IMR-90 (cell line): ENCODE measurements at regions not wholly inside any gene's neighbourhood (a gene's known extent, or its start where the extent isn't known, plus 50 kb on each side); places are given as distances from the start of the nearest gene placed in this dataset.

Source experiments
- ATAC-seq: fragments of 200-7000 bp; cut with Tn5 transposase; 2 replicates; pipeline ENCODE4 v1.9.1; 2020; ENCODE audit warnings: low read depth, mild to moderate bottlenecking, moderate library complexity
- BruUV-seq: library from RNA; stranded (reverse); fragments of 400-500 nt; replicated peaks from 2 replicates; lab custom pipeline; 2021; lab: Mats Ljungman, UMichigan
- CTCF ChIA-PET: fragments of 300-600 bp; formaldehyde crosslinking; extraction: SDS; loops from one replicate; lab custom pipeline; 2021; ENCODE audit warnings: antibody characterized with exemption; lab: Yijun Ruan, JAX
- POLR2A ChIA-PET: fragments of 300-600 bp; sonication (Branson Sonifier 250); formaldehyde crosslinking; loops from one replicate; lab custom pipeline; 2022; ENCODE audit warnings: antibody characterized with exemption; ENCODE audit not compliant: unreplicated experiment; lab: Charles Lee
- DNase-seq: peaks from one replicate; pipeline ENCODE4 v3.0.0; 2013
- H2AFZ ChIP-seq: replicated peaks from 2 replicates; pipeline ENCODE3; 2013; ENCODE audit warnings: low read length, mild to moderate bottlenecking; ENCODE audit not compliant: poor library complexity
- H2AK5ac ChIP-seq: 2 replicates; pipeline ENCODE4 v1.6.1; 2013; ENCODE audit warnings: low read depth, low read length, inconsistent platforms
- H2AK9ac ChIP-seq: replicated peaks from 2 replicates; pipeline ENCODE3; 2013; ENCODE audit warnings: mild to moderate bottlenecking, low read depth, low read length, moderate library complexity; ENCODE audit not compliant: poor library complexity
- H2BK120ac ChIP-seq: 2 replicates; pipeline ENCODE4 v1.6.1; 2013; ENCODE audit warnings: low read depth, low read length, inconsistent platforms
- H2BK15ac ChIP-seq: 3 replicates; pipeline ENCODE4 v1.6.1; 2013; ENCODE audit warnings: low read depth, low read length, inconsistent platforms
- H2BK20ac ChIP-seq: 2 replicates; pipeline ENCODE4 v1.6.1; 2013; ENCODE audit warnings: low read depth, mild to moderate bottlenecking, inconsistent platforms, low read length, moderate library complexity
- H2BK5ac ChIP-seq: 2 replicates; pipeline ENCODE4 v1.6.1; 2013; ENCODE audit warnings: mild to moderate bottlenecking, low read depth, low read length, inconsistent platforms; ENCODE audit not compliant: poor library complexity, severe bottlenecking
- H3K14ac ChIP-seq: replicated peaks from 2 replicates; pipeline ENCODE4 v1.6.1; 2013; ENCODE audit warnings: low read depth, low read length, inconsistent platforms
- H3K18ac ChIP-seq: 2 replicates; pipeline ENCODE4 v1.6.1; 2013; ENCODE audit warnings: low read depth, low read length, control low read depth
- H3K23ac ChIP-seq: 2 replicates; pipeline ENCODE4 v1.6.1; 2013; ENCODE audit warnings: low read depth, low read length, inconsistent platforms
- H3K27ac ChIP-seq: 2 replicates; pipeline ENCODE4 v1.5.1; 2013; ENCODE audit warnings: mild to moderate bottlenecking, control low read depth, low read length; ENCODE audit not compliant: insufficient read depth
- H3K27me3 ChIP-seq: 2 replicates; pipeline ENCODE4 v1.6.1; 2013; ENCODE audit warnings: low read length; ENCODE audit not compliant: control insufficient read depth, insufficient read depth
- H3K36me3 ChIP-seq: 2 replicates; pipeline ENCODE4 v1.6.1; 2013; ENCODE audit warnings: low read length, mixed read lengths; ENCODE audit not compliant: control insufficient read depth, insufficient read depth
- H3K4ac ChIP-seq: 2 replicates; pipeline ENCODE4 v1.6.1; 2013; ENCODE audit warnings: low read depth, low read length, inconsistent platforms
- H3K4me1 ChIP-seq: 2 replicates; pipeline ENCODE4 v1.6.1; 2013; ENCODE audit warnings: low read length, mixed read lengths; ENCODE audit not compliant: control insufficient read depth, insufficient read depth
- H3K4me2 ChIP-seq: 2 replicates; pipeline ENCODE4 v1.6.1; 2013; ENCODE audit warnings: low read depth, mild to moderate bottlenecking, control low read depth, low read length, moderate library complexity
- H3K4me3 ChIP-seq: 2 replicates; pipeline ENCODE4 v1.5.1; 2013; ENCODE audit warnings: low read depth, mild to moderate bottlenecking, control low read depth, low read length, moderate library complexity; ENCODE audit not compliant: insufficient read depth
- H3K56ac ChIP-seq: 2 replicates; pipeline ENCODE4 v1.6.1; 2013; ENCODE audit warnings: low read length, inconsistent platforms; ENCODE audit not compliant: insufficient read depth; ENCODE audit errors: extremely low read depth
- H3K79me1 ChIP-seq, 2 experiments: 2 replicates each; pipeline ENCODE4 v1.6.1; 2013; ENCODE audit warnings: low read length in 2 of 2, inconsistent platforms in 1 of 2, low read depth in 1 of 2
- H3K9ac ChIP-seq: 2 replicates; pipeline ENCODE4 v1.6.1; 2013; ENCODE audit warnings: low read depth, low read length, control low read depth
- H3K9me1 ChIP-seq: 2 replicates; pipeline ENCODE4 v1.6.1; 2013; ENCODE audit warnings: low read length, inconsistent platforms; ENCODE audit not compliant: insufficient read depth
- H3K9me3 ChIP-seq: 2 replicates; pipeline ENCODE4 v1.6.1; 2013; ENCODE audit warnings: low read length; ENCODE audit not compliant: control insufficient read depth, insufficient read depth
- H4K20me1 ChIP-seq: 2 replicates; pipeline ENCODE4 v1.6.1; 2013; ENCODE audit warnings: low read length, inconsistent platforms; ENCODE audit not compliant: insufficient read depth
- H4K5ac ChIP-seq: 2 replicates; pipeline ENCODE4 v1.6.1; 2013; ENCODE audit warnings: mild to moderate bottlenecking, low read depth, low read length, control low read depth
- H4K8ac ChIP-seq, 2 experiments: 2 replicates each; pipeline ENCODE4 v1.6.1; 2013; ENCODE audit warnings: low read depth in 2 of 2, low read length in 2 of 2, control low read depth in 1 of 2, inconsistent platforms in 1 of 2
- H4K91ac ChIP-seq: 2 replicates; pipeline ENCODE4 v1.6.1; 2013; ENCODE audit warnings: low read depth, low read length, inconsistent platforms; ENCODE audit not compliant: insufficient read depth
- BHLHE40 ChIP-seq: fragments of 150-350 bp; IDR thresholded peaks from 2 replicates; pipeline ENCODE4 v1.6.1; 2016; ENCODE audit warnings: mild to moderate bottlenecking, low read depth, low read length
- CEBPB ChIP-seq: IDR thresholded peaks from 2 replicates; pipeline ENCODE4 v1.6.1; 2012; ENCODE audit warnings: low read depth, low read length, improper control_type of control experiment
- CHD1 ChIP-seq: IDR thresholded peaks from 2 replicates; pipeline ENCODE4 v1.6.1; 2012; ENCODE audit warnings: low read depth, low read length, improper control_type of control experiment
- CTCF ChIP-seq: conservative IDR thresholded peaks from 2 replicates; pipeline ENCODE4 v1.5.1; 2012; ENCODE audit warnings: mild to moderate bottlenecking, low read depth, low read length, improper control_type of control experiment
- ELK1 ChIP-seq: fragments of 150-350 bp; IDR thresholded peaks from 2 replicates; pipeline ENCODE4 v1.6.1; 2016; ENCODE audit warnings: low read depth, mild to moderate bottlenecking, low read length, moderate library complexity, borderline replicate concordance
- FOS ChIP-seq: fragments of 150-350 bp; IDR thresholded peaks from 2 replicates; pipeline ENCODE4 v1.6.1; 2016; ENCODE audit warnings: low read depth, low read length
- MAFK ChIP-seq: IDR thresholded peaks from 2 replicates; pipeline ENCODE4 v1.6.1; 2012; ENCODE audit warnings: low read depth, low read length, improper control_type of control experiment
- MAZ ChIP-seq: IDR thresholded peaks from 2 replicates; pipeline ENCODE4 v1.6.1; 2012; ENCODE audit warnings: low read depth, mild to moderate bottlenecking, low read length, improper control_type of control experiment, moderate library complexity, borderline replicate concordance
- MXI1 ChIP-seq: IDR thresholded peaks from 2 replicates; pipeline ENCODE4 v1.6.1; 2012; ENCODE audit warnings: low read depth, mild to moderate bottlenecking, low read length, moderate library complexity, borderline replicate concordance
- NFE2L2 ChIP-seq: fragments of 150-350 bp; IDR thresholded peaks from 2 replicates; pipeline ENCODE4 v1.6.1; 2016; ENCODE audit warnings: low read depth, mild to moderate bottlenecking, low read length
- POLR2A ChIP-seq: IDR thresholded peaks from 2 replicates; pipeline ENCODE4 v1.6.1; 2012; ENCODE audit warnings: mild to moderate bottlenecking, low read depth, low read length
- RAD21 ChIP-seq: IDR thresholded peaks from 2 replicates; pipeline ENCODE4 v1.6.1; 2012; ENCODE audit warnings: low read length, improper control_type of control experiment
- RCOR1 ChIP-seq: IDR thresholded peaks from 2 replicates; pipeline ENCODE4 v1.6.1; 2012; ENCODE audit warnings: mild to moderate bottlenecking, low read length, improper control_type of control experiment; ENCODE audit not compliant: insufficient replicate concordance
- RFX5 ChIP-seq: IDR thresholded peaks from 2 replicates; pipeline ENCODE4 v1.8.0; 2012; ENCODE audit warnings: low read depth, mild to moderate bottlenecking, low read length, moderate library complexity
- SMC3 ChIP-seq: fragments of 150-350 bp; IDR thresholded peaks from 2 replicates; pipeline ENCODE4 v1.6.1; 2016; ENCODE audit warnings: low read depth, mild to moderate bottlenecking, antibody characterized with exemption, low read length, moderate library complexity
- USF2 ChIP-seq: fragments of 150-350 bp; IDR thresholded peaks from 2 replicates; pipeline ENCODE4 v1.6.1; 2017; ENCODE audit warnings: mild to moderate bottlenecking, antibody characterized with exemption, low read length, low read depth
- WGBS, 2 experiments: methylation state at CpG; one replicate each; pipeline versions ENCODE4 v1.1.5 to v1.1.7; 2013; ENCODE audit warnings: missing lambda C conversion rate in 2 of 2; ENCODE audit not compliant: insufficient read length in 1 of 2; ENCODE audit errors: extremely low coverage in 2 of 2; 5-methylcytosine and 5-hydroxymethylcytosine counted together
- dilution Hi-C: fragments of 300-500 bp; cut with HindIII; formaldehyde crosslinking; loops from one replicate; pipeline ENCODE4 v1.14.3; 2018; ENCODE audit warnings: low sequenced_read_pairs; ENCODE audit not compliant: unreplicated experiment
- in situ Hi-C: fragments of 300-500 bp; cut with MboI; formaldehyde crosslinking; loops from 3 replicates; pipeline ENCODE4 v1.14.3; 2019; ENCODE audit warnings: low sequenced_read_pairs, inconsistent platforms, mixed read lengths
- intact Hi-C: fragments of 100-400 bp; cut with micrococcal nuclease; formaldehyde crosslinking; loops from 2 replicates; pipeline ENCODE4 v1.10.0; 2022

GRCh38 chr5:2133080-2133479 lies 250.4 kb upstream of the IRX4 start:
- H3K36me3 ChIP-seq: no peaks in the 10 kb centered on the region
- H4K5ac ChIP-seq: no peak overlapping the region
- ChIA-PET POLR2A (no interaction called here), CTCF (no interaction called here)
- no peak overlapping the region for H2BK20ac ChIP-seq
- no peak overlapping the region for H3K27ac ChIP-seq
- no peak overlapping the region for H2AFZ ChIP-seq
- ATAC-seq (no peak), DNase-seq (no peak)
- H3K4me1 ChIP-seq: no peaks in the 10 kb centered on the region
- H2BK120ac ChIP-seq: no peak overlapping the region
- H3K18ac ChIP-seq: no peak overlapping the region
- no peak overlapping the region for H3K56ac ChIP-seq
- H4K91ac ChIP-seq: no peak overlapping the region
- dilution Hi-C loops: no loop called here
- H2BK15ac ChIP-seq: no peak overlapping the region
- no peaks in the 10 kb centered on the region for H3K27me3 ChIP-seq
- no peak overlapping the region for H3K14ac ChIP-seq
- no peak overlapping the region for H2AK5ac ChIP-seq
- H2AK9ac ChIP-seq: no peak overlapping the region
- H3K9ac ChIP-seq: no peak overlapping the region
- no CpG with 5 or more reads among the region's 6 CpGs for WGBS, 2 experiments
- TF ChIP-seq USF2 (no peak), NFE2L2 (no peak), BHLHE40 (no peak), POLR2A (no peak), MAZ (no peak), RAD21 (no peak), SMC3 (no peak), MXI1 (no peak), FOS (no peak), MAFK (no peak), ELK1 (no peak), RFX5 (no peak), RCOR1 (no peak), CEBPB (no peak), CTCF (no peak), CHD1 (no peak)
- no peaks in the 10 kb centered on the region for H3K79me1 ChIP-seq
- no peak overlapping the region for H3K4me2 ChIP-seq
- no peak overlapping the region for H3K23ac ChIP-seq
- BruUV-seq: no TSS peak
- H2BK5ac ChIP-seq: no peak overlapping the region
- intact Hi-C loops: no loop called here
- H4K8ac ChIP-seq: no peak overlapping the region
- no peak overlapping the region for H3K4ac ChIP-seq
- peaks cover 50% of the 10 kb centered on the region for H3K9me3 ChIP-seq
- H3K4me3 ChIP-seq: no peak overlapping the region
- in situ Hi-C loops: no loop called here
- H4K20me1 ChIP-seq: no peaks in the 10 kb centered on the region
- no peaks in the 10 kb centered on the region for H3K9me1 ChIP-seq
